ENCODE measurements at regions not wholly inside any gene's neighbourhood (a gene's known extent, or its start where the extent isn't known, plus 50 kb on each side); places are given as distances from the start of the nearest gene placed in this dataset.

GRCh38 chr10:60531006-60531405, 141.3 kb upstream of the ANK3 start:
- TF ChIP-seq EZH2 (IDR thresholded peaks at IDR 0.05; ENCODE audit: borderline replicate concordance, low read length) (no peak), CTCF (IDR thresholded peaks at IDR 0.05; ENCODE audit: low read length) (no peak)
